Activated B cell treated with CpG ODN at 0.5 μM for 24 hours (primary cell): ENCODE measurements at regions not wholly inside any gene's neighbourhood (a gene's known extent, or its start where the extent isn't known, plus 50 kb on each side); places are given as distances from the start of the nearest gene placed in this dataset.
"Not testable (repeated sequence)": the region's sequence is repeated elsewhere in the genome, so short reads cannot be mapped to it uniquely, and the experiment has no call there.

ENCODE experiments used
- ATAC-seq: fragments of 200-7000 bp; cut with Tn5 transposase; one replicate; pipeline ENCODE4 v1.10.0; 2021; ENCODE audit warnings: low read depth, mild to moderate bottlenecking, moderate library complexity
- CTCF ChIA-PET: fragments of 350-600 bp; sonication (Branson Sonifier 250); formaldehyde crosslinking; loops from one replicate; lab custom pipeline; 2021; ENCODE audit warnings: antibody characterized with exemption; lab: Charles Lee
- POLR2A ChIA-PET: fragments of 350-600 bp; sonication (Branson Sonifier 250); formaldehyde crosslinking; loops from one replicate; lab custom pipeline; 2021; ENCODE audit warnings: antibody characterized with exemption; lab: Charles Lee
- DNase-seq: peaks from one replicate; pipeline ENCODE4 v3.0.0; 2022
- H3K27ac Mint-ChIP-seq: one replicate; pipeline ENCODE4 v1.8.0; 2020; ENCODE audit warnings: mixed read lengths
- H3K27me3 Mint-ChIP-seq: one replicate; pipeline ENCODE4 v1.8.0; 2021; ENCODE audit warnings: mixed read lengths
- H3K36me3 Mint-ChIP-seq: one replicate; pipeline ENCODE4 v1.8.0; 2021; ENCODE audit warnings: low read depth, mixed read lengths
- H3K4me1 Mint-ChIP-seq: one replicate; pipeline ENCODE4 v1.8.0; 2021; ENCODE audit warnings: mixed read lengths
- H3K4me3 Mint-ChIP-seq: one replicate; pipeline ENCODE4 v1.8.0; 2020; ENCODE audit warnings: mild to moderate bottlenecking, mixed read lengths
- H3K9me3 Mint-ChIP-seq: one replicate; pipeline ENCODE4 v1.8.0; 2020; ENCODE audit warnings: mixed read lengths
- intact Hi-C: fragments of 100-400 bp; cut with micrococcal nuclease; formaldehyde crosslinking; loops from one replicate; pipeline ENCODE4 v1.15.1; 2024

DNA sequence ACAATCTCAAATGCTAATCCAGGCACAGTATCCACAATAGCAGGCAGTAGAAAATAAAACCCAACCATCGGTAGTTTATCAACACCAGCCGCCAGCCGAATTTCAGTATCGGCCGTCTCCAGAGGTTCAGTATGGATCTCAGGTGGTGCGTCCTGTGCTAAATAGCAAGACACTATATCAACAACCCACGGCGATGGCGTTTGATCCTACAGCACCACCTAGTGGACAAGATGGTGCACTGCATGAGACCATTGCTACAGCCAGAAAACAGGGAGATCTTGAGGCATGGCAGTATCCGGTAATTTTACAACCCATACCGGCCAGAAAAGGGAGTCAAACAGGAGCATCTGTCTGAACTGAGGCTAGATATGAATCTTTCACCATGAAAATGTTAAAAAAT is 112.0 kb upstream of the FRG2C start:
- POLR2A ChIA-PET, DNase-seq: not testable (repeated sequence)

DNA sequence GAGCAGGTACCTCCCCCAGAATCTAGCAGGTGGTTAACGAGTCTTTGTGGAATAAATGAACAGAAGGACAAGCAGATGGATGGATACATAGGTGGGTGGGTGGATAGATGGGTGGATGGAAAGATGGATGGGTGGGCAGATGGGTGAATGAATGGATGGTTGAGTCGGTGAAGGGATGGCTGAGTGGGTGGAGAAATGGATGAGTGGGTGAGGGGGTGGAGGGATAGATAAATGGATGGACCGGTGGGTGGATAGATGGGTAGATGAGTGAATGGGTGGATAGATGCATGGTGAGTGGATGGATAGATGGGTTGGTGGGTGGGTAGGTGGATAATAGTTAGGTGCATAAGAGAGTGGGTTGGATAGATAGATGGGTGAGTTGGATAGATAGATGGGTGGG is 99.7 kb upstream of the FRG2C start:
- CTCF ChIA-PET, DNase-seq, intact Hi-C loops, H3K27ac Mint-ChIP-seq, POLR2A ChIA-PET, H3K9me3 Mint-ChIP-seq, H3K4me1 Mint-ChIP-seq, H3K4me3 Mint-ChIP-seq, H3K36me3 Mint-ChIP-seq, ATAC-seq, H3K27me3 Mint-ChIP-seq: not testable (repeated sequence)

More for the DNA sequence above, 112.0 kb upstream of the FRG2C start:
- H3K9me3 Mint-ChIP-seq: peaks cover 32% of the 10 kb centered on the region
- H3K36me3 Mint-ChIP-seq, ATAC-seq, H3K27ac Mint-ChIP-seq, CTCF ChIA-PET, H3K4me3 Mint-ChIP-seq, H3K4me1 Mint-ChIP-seq, H3K27me3 Mint-ChIP-seq: not testable (repeated sequence)
- intact Hi-C loops: loop anchor here (10.0 kb wide), 1 partner anchor 357 kb away; no protein-coding TSS in a partner anchor

DNA sequence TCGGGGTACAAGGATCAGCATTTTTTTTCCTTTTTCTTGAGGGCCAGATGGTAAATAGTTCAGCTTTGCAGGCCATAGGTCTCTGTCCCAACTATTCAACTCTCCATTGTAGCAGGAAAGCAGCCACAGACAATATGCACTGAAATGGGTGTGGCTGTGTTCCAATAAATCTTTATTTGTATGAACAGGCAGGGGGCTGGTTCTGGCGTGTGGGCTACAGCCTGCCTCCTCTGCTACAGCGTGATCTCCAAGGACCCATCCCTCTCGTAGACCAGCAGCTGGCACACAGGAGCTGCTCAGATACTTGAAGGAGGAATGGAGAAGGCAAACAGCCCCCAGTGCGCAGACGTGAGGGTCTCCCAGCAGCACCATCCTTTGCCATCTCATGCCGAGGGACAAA is 91.8 kb upstream of the FRG2C start:
- H3K27me3 Mint-ChIP-seq, CTCF ChIA-PET, POLR2A ChIA-PET, H3K4me3 Mint-ChIP-seq, ATAC-seq, H3K9me3 Mint-ChIP-seq, H3K4me1 Mint-ChIP-seq, H3K36me3 Mint-ChIP-seq, H3K27ac Mint-ChIP-seq, DNase-seq, intact Hi-C loops: not testable (repeated sequence)

DNA sequence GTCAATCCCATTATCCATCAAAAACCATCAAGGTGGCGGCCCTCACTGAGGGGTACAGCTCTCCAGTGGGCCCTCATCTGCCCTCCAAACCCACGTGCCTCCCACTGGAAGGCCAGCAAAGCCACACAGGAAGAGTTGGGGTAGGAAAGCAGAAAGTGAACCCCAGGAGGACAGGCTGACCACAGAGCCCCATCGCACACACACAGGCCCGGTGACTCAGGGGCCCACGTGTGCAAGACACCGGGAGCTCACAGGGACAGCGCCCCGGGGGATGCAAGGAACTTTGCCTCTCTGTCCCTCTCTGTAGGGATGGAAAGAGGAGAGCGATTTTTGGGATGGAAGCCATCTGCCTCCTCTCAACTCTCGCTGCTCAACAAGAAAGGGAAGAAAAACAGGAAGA is 85.0 kb upstream of the FRG2C start:
- H3K4me3 Mint-ChIP-seq: peak overlapping the region; percentile 50
- H3K27ac Mint-ChIP-seq, H3K4me1 Mint-ChIP-seq, CTCF ChIA-PET, ATAC-seq, DNase-seq, H3K36me3 Mint-ChIP-seq, POLR2A ChIA-PET, intact Hi-C loops, H3K9me3 Mint-ChIP-seq: not testable (repeated sequence)
- peaks cover 40% of the 10 kb centered on the region for H3K27me3 Mint-ChIP-seq

DNA sequence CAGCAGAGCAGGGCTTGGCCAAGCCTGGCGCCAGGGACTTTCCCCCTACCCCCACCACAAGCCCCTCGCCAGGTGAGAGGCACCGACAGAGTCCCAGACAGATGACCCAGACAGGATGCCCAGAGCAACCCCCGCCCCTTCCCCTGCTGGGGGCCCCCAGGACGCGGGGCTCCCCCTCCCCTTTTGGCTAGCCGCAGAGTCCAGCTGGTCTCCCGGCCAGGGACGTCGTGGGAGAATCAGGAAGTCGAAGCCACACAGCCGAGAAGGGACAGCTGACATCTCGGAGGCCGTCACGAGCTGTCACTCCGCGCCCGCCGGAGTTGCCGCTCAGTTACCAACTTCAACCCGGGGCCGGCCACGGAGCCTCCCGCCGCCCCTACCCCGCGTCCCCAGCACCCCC is 84.6 kb upstream of the FRG2C start:
- H3K4me1 Mint-ChIP-seq, CTCF ChIA-PET, POLR2A ChIA-PET, H3K9me3 Mint-ChIP-seq, DNase-seq, H3K27ac Mint-ChIP-seq, ATAC-seq, intact Hi-C loops, H3K36me3 Mint-ChIP-seq: not testable (repeated sequence)
- H3K4me3 Mint-ChIP-seq: peak overlapping the region; percentile 50
- peaks cover 39% of the 10 kb centered on the region for H3K27me3 Mint-ChIP-seq

DNA sequence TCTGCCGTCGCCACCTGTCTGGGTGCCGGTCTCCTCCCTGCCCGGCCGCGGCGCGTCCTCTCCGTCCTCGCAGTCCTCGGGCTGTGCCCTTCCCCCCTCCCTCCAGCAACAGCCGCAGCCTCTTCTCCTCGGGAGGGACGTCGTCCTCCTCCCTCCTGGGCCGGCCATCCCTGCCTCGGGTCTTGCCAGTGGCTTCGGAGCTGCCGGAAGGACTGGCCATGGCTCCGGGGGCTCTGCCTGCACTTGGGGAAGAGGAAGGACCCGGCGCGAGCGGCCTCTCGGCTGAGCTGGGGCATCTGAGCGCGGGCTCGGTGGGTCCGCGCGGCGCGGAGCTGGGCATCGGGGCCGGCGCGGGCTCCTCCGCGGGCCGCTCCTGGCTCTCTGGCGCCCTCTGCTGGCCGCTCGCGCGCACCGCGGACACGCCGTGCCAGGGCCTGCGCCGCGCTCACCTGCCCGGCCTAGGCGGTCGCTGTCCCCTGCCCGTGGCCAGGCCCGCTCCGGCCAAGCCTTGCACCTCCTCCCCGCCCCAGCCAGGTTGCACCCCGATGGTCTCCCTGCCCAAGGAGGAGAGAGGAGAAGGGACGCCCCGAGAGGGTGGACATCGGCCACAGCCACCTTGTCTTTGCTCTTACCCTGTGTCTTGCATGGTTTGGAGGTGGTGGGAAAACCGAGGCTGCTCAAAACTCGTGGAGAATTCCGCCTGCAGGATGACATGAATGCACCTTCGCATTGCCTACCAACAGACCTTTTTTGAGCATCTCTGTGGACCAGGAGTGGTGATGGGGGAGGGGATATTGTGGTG is 83.9 kb upstream of the FRG2C start:
- Mint-ChIP-seq H3K27me3 (peaks cover 38% of the 10 kb centered on the region), H3K4me3 (peak overlapping the region; percentile 48)
- H3K36me3 Mint-ChIP-seq, CTCF ChIA-PET, POLR2A ChIA-PET, ATAC-seq, H3K27ac Mint-ChIP-seq, H3K4me1 Mint-ChIP-seq, H3K9me3 Mint-ChIP-seq, intact Hi-C loops: not testable (repeated sequence)
- peak; percentile 49 for DNase-seq

DNA sequence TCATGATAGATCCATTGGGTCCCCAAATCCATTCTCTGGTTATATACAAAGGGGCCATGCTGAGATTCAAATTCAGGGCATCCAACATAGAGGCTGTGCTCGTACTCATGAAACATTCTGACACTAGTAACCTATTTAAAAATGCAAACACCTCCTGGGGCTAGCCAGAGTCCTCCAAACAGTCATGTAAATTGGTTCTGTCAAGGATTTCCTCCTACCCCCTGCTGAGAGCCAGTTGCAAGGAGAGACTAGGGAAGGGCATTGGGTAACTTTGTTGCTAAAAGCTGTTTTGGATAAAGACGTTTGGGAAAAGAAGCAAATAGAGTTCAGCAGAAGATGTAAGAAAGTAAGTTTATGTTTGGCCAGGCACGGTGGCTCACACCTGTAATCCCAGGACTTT is 81.6 kb upstream of the FRG2C start:
- CTCF ChIA-PET, DNase-seq, H3K27ac Mint-ChIP-seq, H3K4me3 Mint-ChIP-seq, POLR2A ChIA-PET, H3K9me3 Mint-ChIP-seq, ATAC-seq, H3K36me3 Mint-ChIP-seq, intact Hi-C loops, H3K4me1 Mint-ChIP-seq: not testable (repeated sequence)
- H3K27me3 Mint-ChIP-seq: peaks cover 36% of the 10 kb centered on the region

DNA sequence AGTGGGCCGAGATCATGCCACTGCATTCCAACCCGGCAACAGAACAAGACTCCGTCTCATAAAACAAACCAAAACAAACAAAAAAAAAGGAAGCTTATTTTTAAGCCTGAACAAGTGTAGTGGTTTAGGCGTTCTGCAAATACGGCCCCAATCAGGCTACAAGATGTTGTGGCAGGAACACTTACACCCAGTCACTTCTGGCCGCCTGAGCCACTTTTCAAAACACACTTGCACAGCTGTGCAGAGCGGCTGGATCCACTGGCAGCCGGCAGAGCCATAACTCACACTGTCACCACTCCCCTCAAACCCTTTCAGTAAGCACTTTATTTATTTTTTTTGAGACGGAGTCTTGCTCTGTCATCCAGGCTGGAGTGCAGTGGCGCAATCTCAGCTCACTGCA is 81.0 kb upstream of the FRG2C start:
- ATAC-seq, intact Hi-C loops, H3K9me3 Mint-ChIP-seq, DNase-seq, H3K27ac Mint-ChIP-seq, CTCF ChIA-PET, H3K36me3 Mint-ChIP-seq, H3K4me3 Mint-ChIP-seq, POLR2A ChIA-PET, H3K4me1 Mint-ChIP-seq: not testable (repeated sequence)
- H3K27me3 Mint-ChIP-seq: peaks cover 36% of the 10 kb centered on the region

DNA sequence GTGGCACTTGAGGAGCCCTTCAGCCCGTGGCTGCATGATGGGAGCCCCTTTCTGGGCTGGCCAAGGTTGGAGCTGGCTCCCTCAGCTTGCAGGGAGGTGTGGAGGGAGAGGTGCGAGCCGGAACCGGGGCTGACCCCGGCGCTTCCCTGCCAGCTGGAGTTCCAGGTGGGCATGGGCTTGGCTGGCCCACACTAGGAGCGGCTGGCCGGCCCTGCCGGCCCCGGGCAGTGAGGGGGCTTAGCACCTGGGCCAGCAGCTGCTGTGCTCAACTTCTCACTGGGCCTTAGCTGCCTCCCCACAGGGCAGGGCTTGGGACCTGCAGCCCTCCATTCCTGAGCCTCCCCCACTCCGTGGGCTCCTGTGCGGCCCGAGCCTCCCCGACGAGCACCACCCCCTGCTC is 76.4 kb upstream of the FRG2C start:
- H3K36me3 Mint-ChIP-seq, H3K27me3 Mint-ChIP-seq, intact Hi-C loops, H3K4me3 Mint-ChIP-seq, ATAC-seq, H3K27ac Mint-ChIP-seq, POLR2A ChIA-PET, DNase-seq, CTCF ChIA-PET, H3K4me1 Mint-ChIP-seq, H3K9me3 Mint-ChIP-seq: not testable (repeated sequence)

DNA sequence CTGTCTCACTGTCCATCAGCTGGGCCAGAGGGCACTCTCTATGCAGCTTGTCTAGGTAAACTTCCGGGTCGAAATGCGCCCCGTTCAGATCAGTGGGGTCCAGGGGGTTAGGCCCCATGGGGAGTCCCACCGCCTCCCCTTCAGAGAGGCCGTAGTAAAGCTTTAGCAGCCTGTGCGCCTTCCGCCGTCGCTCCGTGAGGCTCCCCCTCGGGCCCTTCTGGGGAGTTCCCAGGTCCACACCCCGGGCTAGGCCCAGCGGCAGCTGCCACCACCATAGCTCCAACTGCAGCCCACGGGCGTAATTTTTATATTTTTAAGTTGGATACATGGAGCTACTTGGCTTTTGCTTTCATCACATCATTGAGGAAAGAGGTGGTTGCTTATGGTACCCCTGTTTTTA is 73.7 kb upstream of the FRG2C start:
- POLR2A ChIA-PET, CTCF ChIA-PET: not testable (repeated sequence)

DNA sequence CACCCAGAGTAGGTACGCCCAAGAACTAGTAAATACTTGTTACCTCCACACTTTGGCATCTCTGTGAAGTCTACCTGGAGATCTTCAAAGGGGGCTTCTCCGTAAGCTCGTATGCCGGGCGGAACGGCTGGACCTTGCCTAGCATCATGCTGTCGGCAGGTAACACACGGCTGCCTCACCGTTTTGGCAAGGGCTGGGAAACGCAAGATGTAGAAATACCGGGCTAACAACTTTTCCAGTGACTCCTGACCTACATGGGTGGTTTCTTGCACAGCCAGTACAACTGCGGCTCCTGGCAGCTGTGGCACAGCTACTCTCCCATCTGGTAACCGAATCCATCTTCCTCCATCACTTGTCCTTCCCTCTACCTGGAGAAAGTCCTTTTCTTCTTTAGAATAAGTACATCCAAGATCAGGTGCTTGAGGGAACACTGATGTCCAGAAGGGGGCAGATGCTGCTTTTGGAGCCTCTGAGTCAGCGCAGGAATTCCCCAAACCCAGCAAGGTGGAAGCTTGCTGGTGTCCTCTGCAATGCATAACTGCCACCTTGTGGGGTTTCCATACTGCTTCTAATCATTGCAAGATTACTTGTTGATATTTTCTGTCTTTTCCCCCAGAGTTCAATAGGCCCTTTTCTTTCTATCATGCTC is 59.7 kb upstream of the FRG2C start:
- H3K36me3 Mint-ChIP-seq, DNase-seq, H3K4me3 Mint-ChIP-seq, ATAC-seq, intact Hi-C loops, H3K9me3 Mint-ChIP-seq, H3K27me3 Mint-ChIP-seq, CTCF ChIA-PET, POLR2A ChIA-PET, H3K27ac Mint-ChIP-seq, H3K4me1 Mint-ChIP-seq: not testable (repeated sequence)

More for the DNA sequence above, 73.7 kb upstream of the FRG2C start:
- intact Hi-C loops, ATAC-seq, H3K36me3 Mint-ChIP-seq, H3K9me3 Mint-ChIP-seq, H3K4me1 Mint-ChIP-seq, H3K27me3 Mint-ChIP-seq, H3K27ac Mint-ChIP-seq, H3K4me3 Mint-ChIP-seq, DNase-seq: not testable (repeated sequence)

DNA sequence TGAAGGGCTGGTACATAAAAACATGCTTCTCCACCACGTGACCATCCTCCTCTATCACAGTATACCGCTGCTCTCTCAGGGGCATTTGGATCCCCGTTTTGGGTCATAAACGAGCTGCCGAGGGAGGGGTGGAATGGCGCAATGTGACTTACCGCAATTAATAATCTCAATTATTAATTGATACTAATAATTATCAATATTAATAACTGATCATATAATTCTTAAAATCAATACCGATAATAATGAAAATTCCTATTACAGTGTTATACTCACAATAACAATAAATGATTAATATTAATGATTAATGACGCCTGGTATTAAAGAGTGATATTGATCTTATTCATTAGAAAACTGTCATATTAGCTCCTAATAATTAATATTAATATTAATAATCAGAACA is 56.1 kb upstream of the FRG2C start:
- CTCF ChIA-PET, H3K36me3 Mint-ChIP-seq, ATAC-seq, H3K4me1 Mint-ChIP-seq, H3K27ac Mint-ChIP-seq, H3K27me3 Mint-ChIP-seq, H3K4me3 Mint-ChIP-seq, DNase-seq, H3K9me3 Mint-ChIP-seq, intact Hi-C loops, POLR2A ChIA-PET: not testable (repeated sequence)
